ENCODE measurements at regions not wholly inside any gene's neighbourhood (a gene's known extent, or its start where the extent isn't known, plus 50 kb on each side); places are given as distances from the start of the nearest gene placed in this dataset.

GRCh38 chr12:96134200-96134599, 60.0 kb upstream of the ELK3 start:
- H3K27ac ChIP-seq (ENCODE audit: insufficient read depth, low read length), result no peak overlapping the region
- DNase-seq (ENCODE audit: low read depth in 2 of 2), result no peak
- no peaks in the 10 kb centered on the region for H4K20me1 ChIP-seq (ENCODE audit: control insufficient read depth, extremely low read depth, insufficient read depth, low read length)
- no peaks in the 10 kb centered on the region for H3K79me2 ChIP-seq (ENCODE audit: control insufficient read depth, insufficient read depth, low read length)
- no peak overlapping the region for H3K9ac ChIP-seq (ENCODE audit: insufficient read depth, low read length)
- H2AFZ ChIP-seq (ENCODE audit: low read length), result no peak overlapping the region
- H3K9me3 ChIP-seq (ENCODE audit: control insufficient read depth, insufficient read depth, low read depth, low read length), result no peaks in the 10 kb centered on the region
- TF ChIP-seq CTCF (conservative IDR thresholded peaks at IDR 0.05 in 1 of 2, IDR thresholded peaks at IDR 0.05 in 1 of 2; ENCODE audit: low read depth in 1 of 2, low read length in 2 of 2), result no peak
- no peak for TF ChIP-seq EZH2 (IDR thresholded peaks at IDR 0.05; ENCODE audit: low read length, missing control alignments)
- no peaks in the 10 kb centered on the region for H3K36me3 ChIP-seq (ENCODE audit: control insufficient read depth, insufficient read depth, low read length)
- no peaks in the 10 kb centered on the region for H3K4me1 ChIP-seq (ENCODE audit: control insufficient read depth, extremely low read depth, insufficient read depth, low read length)
- no peak overlapping the region for H3K4me3 ChIP-seq (replicated peaks in 1 of 4; ENCODE audit: control extremely low read depth in 1 of 4, insufficient read depth in 1 of 4, low read depth in 3 of 4, low read length in 4 of 4)
- H3K27me3 ChIP-seq (ENCODE audit: control insufficient read depth, insufficient read depth, low read length), result peaks cover 10% of the 10 kb centered on the region
- H3K4me2 ChIP-seq (ENCODE audit: extremely low read depth, insufficient read depth, low read length), result no peak overlapping the region

GRCh38 chr12:96136161-96136560, 58.0 kb upstream of the ELK3 start:
- no peak for TF ChIP-seq EZH2 (IDR thresholded peaks at IDR 0.05; ENCODE audit: low read length, missing control alignments)
- no peak for TF ChIP-seq CTCF (conservative IDR thresholded peaks at IDR 0.05 in 1 of 2, IDR thresholded peaks at IDR 0.05 in 1 of 2; ENCODE audit: low read depth in 1 of 2, low read length in 2 of 2)
- Histone ChIP-seq H3K4me1 (ENCODE audit: control insufficient read depth, extremely low read depth, insufficient read depth, low read length) (no peaks in the 10 kb centered on the region), H3K36me3 (ENCODE audit: control insufficient read depth, insufficient read depth, low read length) (no peaks in the 10 kb centered on the region), H3K27me3 (ENCODE audit: control insufficient read depth, insufficient read depth, low read length) (peaks cover 2% of the 10 kb centered on the region), H3K9ac (ENCODE audit: insufficient read depth, low read length) (no peak overlapping the region), H2AFZ (ENCODE audit: low read length) (no peak overlapping the region), H3K4me3 (replicated peaks in 1 of 4; ENCODE audit: control extremely low read depth in 1 of 4, insufficient read depth in 1 of 4, low read depth in 3 of 4, low read length in 4 of 4) (no peak overlapping the region), H3K79me2 (ENCODE audit: control insufficient read depth, insufficient read depth, low read length) (no peaks in the 10 kb centered on the region), H3K27ac (ENCODE audit: insufficient read depth, low read length) (no peak overlapping the region), H3K9me3 (ENCODE audit: control insufficient read depth, insufficient read depth, low read depth, low read length) (no peaks in the 10 kb centered on the region), H4K20me1 (ENCODE audit: control insufficient read depth, extremely low read depth, insufficient read depth, low read length) (no peaks in the 10 kb centered on the region), H3K4me2 (ENCODE audit: extremely low read depth, insufficient read depth, low read length) (no peak overlapping the region)
- peak; percentile 45 to 93 for DNase-seq (ENCODE audit: low read depth in 2 of 2)

- DNase-seq (ENCODE audit: low read depth in 2 of 2), result peak; percentile 34 to 56
- Histone ChIP-seq H2AFZ (ENCODE audit: low read length) (no peak overlapping the region), H3K27me3 (ENCODE audit: control insufficient read depth, insufficient read depth, low read length) (no peaks in the 10 kb centered on the region), H3K36me3 (ENCODE audit: control insufficient read depth, insufficient read depth, low read length) (no peaks in the 10 kb centered on the region), H3K9me3 (ENCODE audit: control insufficient read depth, insufficient read depth, low read depth, low read length) (no peaks in the 10 kb centered on the region), H3K27ac (ENCODE audit: insufficient read depth, low read length) (no peak overlapping the region), H3K4me3 (replicated peaks in 1 of 4; ENCODE audit: control extremely low read depth in 1 of 4, insufficient read depth in 1 of 4, low read depth in 3 of 4, low read length in 4 of 4) (no peak overlapping the region), H4K20me1 (ENCODE audit: control insufficient read depth, extremely low read depth, insufficient read depth, low read length) (no peaks in the 10 kb centered on the region), H3K4me2 (ENCODE audit: extremely low read depth, insufficient read depth, low read length) (no peak overlapping the region), H3K79me2 (ENCODE audit: control insufficient read depth, insufficient read depth, low read length) (no peaks in the 10 kb centered on the region), H3K9ac (ENCODE audit: insufficient read depth, low read length) (no peak overlapping the region), H3K4me1 (ENCODE audit: control insufficient read depth, extremely low read depth, insufficient read depth, low read length) (no peaks in the 10 kb centered on the region)
- TF ChIP-seq EZH2 (IDR thresholded peaks at IDR 0.05; ENCODE audit: low read length, missing control alignments), result no peak
- no peak for TF ChIP-seq CTCF (conservative IDR thresholded peaks at IDR 0.05 in 1 of 2, IDR thresholded peaks at IDR 0.05 in 1 of 2; ENCODE audit: low read depth in 1 of 2, low read length in 2 of 2)
Measured at GRCh38 chr12:96136725-96137378, 57.3 kb upstream of the ELK3 start.
